ENCODE measurements at regions not wholly inside any gene's neighbourhood (a gene's known extent, or its start where the extent isn't known, plus 50 kb on each side); places are given as distances from the start of the nearest gene placed in this dataset.
"Not testable (repeated sequence)": the region's sequence is repeated elsewhere in the genome, so short reads cannot be mapped to it uniquely, and the experiment has no call there.

- DNase-seq (ENCODE audit: low read depth): no peak
These were observed 52.9 kb upstream of the HDDC2 start for GRCh38 chr6:125354649-125355048.

GRCh38 chr6:125356884-125357283 lies 55.1 kb upstream of the HDDC2 start:
- DNase-seq (ENCODE audit: low read depth): no peak

- DNase-seq (ENCODE audit: low read depth): no peak
These were observed 55.9 kb upstream of the HDDC2 start for GRCh38 chr6:125357515-125358256.

GRCh38 chr6:125358898-125359297 lies 57.1 kb upstream of the HDDC2 start:
- no peak for DNase-seq (ENCODE audit: low read depth)

- DNase-seq (ENCODE audit: low read depth): no peak
These were observed 60.1 kb upstream of the HDDC2 start for GRCh38 chr6:125361868-125362267.

GRCh38 chr6:125363039-125363823 lies 61.5 kb upstream of the HDDC2 start:
- DNase-seq (ENCODE audit: low read depth): no peak

- DNase-seq (ENCODE audit: low read depth): no peak
These were observed 62.0 kb upstream of the HDDC2 start for GRCh38 chr6:125363824-125364165.

- no peak for DNase-seq (ENCODE audit: low read depth)
These were observed 63.5 kb upstream of the HDDC2 start for GRCh38 chr6:125365230-125365629.

- no peak for DNase-seq (ENCODE audit: low read depth)
These were observed 65.4 kb upstream of the HDDC2 start for GRCh38 chr6:125367036-125367782.

GRCh38 chr6:125370343-125370742 lies 68.6 kb upstream of the HDDC2 start:
- DNase-seq (ENCODE audit: low read depth): no peak

GRCh38 chr6:125375013-125375412 lies 73.2 kb upstream of the HDDC2 start:
- no peak for DNase-seq (ENCODE audit: low read depth)

GRCh38 chr6:125375821-125376220 lies 74.1 kb upstream of the HDDC2 start:
- no peak for DNase-seq (ENCODE audit: low read depth)

GRCh38 chr6:125377621-125378020 lies 75.9 kb upstream of the HDDC2 start:
- no peak for DNase-seq (ENCODE audit: low read depth)

- DNase-seq (ENCODE audit: low read depth): no peak
These were observed 77.4 kb upstream of the HDDC2 start for GRCh38 chr6:125379174-125379573.

GRCh38 chr6:125380474-125380873 lies 78.7 kb upstream of the HDDC2 start:
- no peak for DNase-seq (ENCODE audit: low read depth)

GRCh38 chr6:125386337-125386736 lies 84.6 kb upstream of the HDDC2 start:
- DNase-seq (ENCODE audit: low read depth): not testable (repeated sequence)

- no peak for DNase-seq (ENCODE audit: low read depth)
These were observed 90.9 kb upstream of the HDDC2 start for GRCh38 chr6:125392682-125393081.

GRCh38 chr6:125393449-125393858 lies 91.7 kb upstream of the HDDC2 start:
- no peak for DNase-seq (ENCODE audit: low read depth)

GRCh38 chr6:125406741-125407140 lies 105.0 kb upstream of the HDDC2 start:
- no peak for DNase-seq (ENCODE audit: low read depth)

- DNase-seq (ENCODE audit: low read depth): no peak
These were observed 112.7 kb upstream of the HDDC2 start for GRCh38 chr6:125414507-125414906.

- DNase-seq (ENCODE audit: low read depth): no peak
These were observed 114.1 kb upstream of the HDDC2 start for GRCh38 chr6:125415913-125416312.

GRCh38 chr6:125421836-125422235 lies 120.1 kb upstream of the HDDC2 start:
- DNase-seq (ENCODE audit: low read depth): no peak

- no peak for DNase-seq (ENCODE audit: low read depth)
These were observed 121.3 kb upstream of the HDDC2 start for GRCh38 chr6:125423047-125423446.

All from GM04504 (cell line).